ENCODE measurements at regions not wholly inside any gene's neighbourhood (a gene's known extent, or its start where the extent isn't known, plus 50 kb on each side); places are given as distances from the start of the nearest gene placed in this dataset.

DNA sequence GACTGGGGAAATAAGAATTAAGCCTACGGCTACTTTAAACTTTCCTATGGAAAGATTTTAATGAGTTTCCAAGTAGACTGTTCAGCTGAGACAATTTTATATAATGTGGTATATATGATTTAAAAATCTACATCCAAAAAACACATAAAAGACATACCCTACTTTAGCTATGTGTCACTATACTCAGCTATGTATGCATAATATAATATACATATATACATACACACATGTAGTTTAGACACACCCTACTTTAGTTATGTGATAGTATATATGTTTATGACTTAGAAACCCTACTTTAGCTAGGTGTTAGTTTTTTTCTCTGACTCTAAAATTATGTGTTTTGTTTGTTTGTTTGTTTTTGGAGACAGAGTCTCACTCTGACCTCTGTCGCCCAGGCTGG is 100.5 kb upstream of the DAB2 start:
- DNase-seq (ENCODE audit: insufficient read length, low spot score) (no peak), FAIRE-seq (no peak)
- TF ChIP-seq, protein P1, sequence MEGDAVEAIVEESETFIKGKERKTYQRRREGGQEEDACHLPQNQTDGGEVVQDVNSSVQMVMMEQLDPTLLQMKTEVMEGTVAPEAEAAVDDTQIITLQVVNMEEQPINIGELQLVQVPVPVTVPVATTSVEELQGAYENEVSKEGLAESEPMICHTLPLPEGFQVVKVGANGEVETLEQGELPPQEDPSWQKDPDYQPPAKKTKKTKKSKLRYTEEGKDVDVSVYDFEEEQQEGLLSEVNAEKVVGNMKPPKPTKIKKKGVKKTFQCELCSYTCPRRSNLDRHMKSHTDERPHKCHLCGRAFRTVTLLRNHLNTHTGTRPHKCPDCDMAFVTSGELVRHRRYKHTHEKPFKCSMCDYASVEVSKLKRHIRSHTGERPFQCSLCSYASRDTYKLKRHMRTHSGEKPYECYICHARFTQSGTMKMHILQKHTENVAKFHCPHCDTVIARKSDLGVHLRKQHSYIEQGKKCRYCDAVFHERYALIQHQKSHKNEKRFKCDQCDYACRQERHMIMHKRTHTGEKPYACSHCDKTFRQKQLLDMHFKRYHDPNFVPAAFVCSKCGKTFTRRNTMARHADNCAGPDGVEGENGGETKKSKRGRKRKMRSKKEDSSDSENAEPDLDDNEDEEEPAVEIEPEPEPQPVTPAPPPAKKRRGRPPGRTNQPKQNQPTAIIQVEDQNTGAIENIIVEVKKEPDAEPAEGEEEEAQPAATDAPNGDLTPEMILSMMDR (IDR thresholded peaks at IDR 0.05; ENCODE audit: insufficient read depth, missing control alignments) = no peak

DNA sequence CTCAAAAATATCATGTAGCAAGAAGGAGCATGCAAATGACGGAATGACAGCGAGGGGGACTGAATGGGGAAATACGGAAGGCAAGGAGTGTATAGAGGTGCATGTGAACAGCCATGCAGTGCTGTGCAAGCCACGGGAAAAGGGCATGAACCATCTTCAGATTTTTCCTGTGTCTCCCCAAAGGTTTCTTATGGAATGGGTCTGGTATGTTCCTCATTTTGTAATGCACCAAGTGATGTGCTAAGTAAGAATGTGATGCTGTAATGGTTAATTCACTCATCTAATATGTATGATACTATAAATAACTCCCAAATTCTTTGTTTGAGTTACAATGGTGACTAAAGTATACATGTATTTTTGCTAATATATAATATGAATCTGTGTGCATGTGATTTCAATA is 99.0 kb upstream of the DAB2 start:
- DNase-seq (ENCODE audit: insufficient read length, low spot score) = no peak
- FAIRE-seq = no peak
- TF ChIP-seq, protein P1 (IDR thresholded peaks at IDR 0.05; ENCODE audit: insufficient read depth, missing control alignments) = no peak

DNA sequence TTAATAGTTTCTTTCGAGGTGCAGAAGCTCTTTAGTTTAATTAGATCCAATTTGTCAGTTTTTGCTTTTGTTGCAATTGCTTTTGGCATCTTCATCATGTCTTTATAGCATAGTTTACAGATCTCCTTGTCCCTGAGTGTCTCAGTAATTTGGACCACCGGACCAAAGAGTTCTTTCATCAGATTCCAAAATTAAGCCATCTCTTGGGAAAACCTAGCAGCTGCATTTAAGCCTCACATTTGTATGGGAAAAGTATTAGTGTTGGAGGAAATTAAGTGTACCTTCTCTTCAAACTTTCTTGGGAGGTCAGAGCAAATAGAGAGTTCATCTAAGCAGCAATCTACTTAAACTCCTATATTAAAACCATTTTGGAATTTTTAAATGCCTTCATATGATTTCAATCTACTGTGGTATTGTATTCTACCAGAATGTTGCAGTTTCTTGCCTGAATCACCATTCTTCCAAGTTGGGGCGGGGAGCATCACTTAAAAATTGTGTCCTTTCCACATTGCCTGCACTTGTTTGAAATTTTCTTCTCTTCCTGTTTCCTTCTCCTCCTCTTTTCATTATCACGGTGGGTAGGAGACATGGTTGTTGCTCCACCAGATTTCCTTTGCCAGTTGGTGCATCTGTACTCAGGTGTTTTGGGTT is 97.3 kb upstream of the DAB2 start:
- no peak for DNase-seq (ENCODE audit: insufficient read length, low spot score)
- TF ChIP-seq, protein P1 (IDR thresholded peaks at IDR 0.05; ENCODE audit: insufficient read depth, missing control alignments) = no peak
- FAIRE-seq = no peak

DNA sequence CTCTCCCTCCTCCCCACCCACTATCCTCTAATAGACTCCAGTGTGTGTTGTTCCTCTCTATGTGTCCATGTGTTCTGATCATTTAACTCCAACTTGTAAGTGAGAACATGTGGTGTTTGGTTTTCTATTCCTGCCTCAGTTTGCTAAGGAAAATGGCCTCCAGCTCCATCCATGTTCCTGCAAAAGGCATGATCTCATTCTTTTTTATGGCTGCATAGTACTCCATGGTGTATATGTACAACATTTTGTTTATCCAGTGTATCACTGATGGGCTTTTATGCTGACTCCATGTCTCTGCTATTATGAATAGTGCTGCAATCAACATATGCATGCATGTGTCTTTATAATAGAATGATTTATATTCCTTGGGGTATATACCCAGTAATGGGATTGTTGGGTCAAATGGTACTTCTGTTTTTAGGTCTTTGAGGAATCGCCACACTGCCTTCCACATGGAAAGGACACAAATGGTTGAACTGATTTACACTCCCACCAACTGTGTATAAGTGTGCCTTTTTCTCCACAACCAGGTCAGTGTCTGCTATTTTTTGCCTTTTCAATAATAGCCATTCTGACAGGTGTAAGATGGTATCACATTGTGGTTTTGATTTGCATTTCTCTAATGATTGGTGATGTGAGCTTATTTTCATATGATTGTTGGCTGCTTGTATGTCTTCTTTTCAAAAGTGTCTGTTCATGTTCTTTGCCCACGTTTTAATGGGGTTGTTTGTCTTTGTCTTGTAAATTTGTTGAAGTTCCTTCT is 96.5 kb upstream of the DAB2 start:
- TF ChIP-seq, protein P1 (IDR thresholded peaks at IDR 0.05; ENCODE audit: insufficient read depth, missing control alignments) = no peak
- no peak for DNase-seq (ENCODE audit: insufficient read length, low spot score)
- FAIRE-seq = peak; percentile 21

DNA sequence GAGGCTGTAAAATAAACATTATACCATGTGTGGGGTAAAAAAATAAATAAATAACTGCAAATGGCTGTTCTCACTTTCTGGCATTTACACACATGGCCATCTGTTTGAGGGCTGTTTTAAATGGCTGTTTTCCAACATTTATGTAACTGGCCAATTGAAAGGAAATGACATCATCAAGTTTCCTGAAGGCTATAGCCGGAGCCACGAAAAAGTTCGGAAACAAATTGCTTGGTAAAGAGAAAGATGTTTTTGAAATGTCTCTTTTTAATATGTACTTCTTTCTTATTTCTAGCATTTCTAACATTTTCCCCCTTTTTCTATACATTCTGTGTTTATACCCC is 95.4 kb upstream of the DAB2 start:
- FAIRE-seq (no peak), DNase-seq (ENCODE audit: insufficient read length, low spot score) (no peak)
- TF ChIP-seq, protein P1 (IDR thresholded peaks at IDR 0.05; ENCODE audit: insufficient read depth, missing control alignments) = no peak

DNA sequence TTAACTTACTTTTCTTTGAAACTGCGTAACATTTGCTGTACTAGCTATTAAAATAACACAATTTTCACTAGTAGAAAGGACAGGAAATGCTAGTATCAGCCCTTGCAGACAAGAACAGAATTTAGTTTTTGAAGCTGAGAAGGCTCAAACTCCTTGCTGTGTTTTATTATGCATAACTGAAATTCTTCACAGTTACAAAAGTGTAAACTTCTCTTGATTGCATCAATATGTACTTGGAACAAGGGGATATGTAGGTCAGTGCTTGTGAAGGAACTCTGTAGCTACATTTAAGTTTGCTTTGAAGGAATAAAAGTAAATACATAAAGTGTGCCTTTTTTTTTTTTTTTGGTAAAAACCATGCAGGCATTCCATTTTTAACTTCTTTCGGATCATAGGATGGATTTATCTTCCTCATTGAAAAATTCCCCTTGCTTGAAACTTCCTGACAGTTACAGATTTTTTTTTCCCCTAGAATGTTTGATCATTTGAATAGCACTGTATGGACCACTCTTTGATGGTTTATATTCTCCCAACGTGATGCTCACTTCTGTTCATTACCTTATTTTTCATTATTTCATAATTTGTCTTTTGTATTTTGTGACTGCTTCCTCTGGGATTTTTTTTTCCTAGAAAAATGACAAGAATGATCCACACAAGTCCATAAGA is 94.9 kb upstream of the DAB2 start:
- no peak for FAIRE-seq
- TF ChIP-seq, protein P1 (IDR thresholded peaks at IDR 0.05; ENCODE audit: insufficient read depth, missing control alignments) = no peak
- no peak for DNase-seq (ENCODE audit: insufficient read length, low spot score)

DNA sequence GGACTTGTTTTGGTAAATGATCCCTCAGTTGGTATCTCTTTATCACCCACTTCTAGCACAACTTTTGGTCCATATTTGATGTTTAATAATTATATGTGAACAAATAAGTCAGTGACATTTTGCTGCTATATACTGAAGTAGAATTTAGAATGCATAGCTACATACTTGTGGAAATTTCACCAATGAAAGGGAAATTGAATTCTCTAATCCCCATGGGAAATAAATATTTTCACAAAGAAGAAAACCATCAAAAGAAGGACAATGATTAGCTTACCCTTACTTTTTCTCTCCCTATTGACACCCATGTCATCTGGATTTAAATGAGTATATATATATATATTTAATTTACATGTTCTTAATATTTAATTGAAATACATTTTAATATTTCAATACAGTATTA is 94.3 kb upstream of the DAB2 start:
- TF ChIP-seq, protein P1 (IDR thresholded peaks at IDR 0.05; ENCODE audit: insufficient read depth, missing control alignments) = no peak
- DNase-seq (ENCODE audit: insufficient read length, low spot score) (no peak), FAIRE-seq (no peak)
